Prostate gland (tissue), 2 donors: ENCODE measurements at regions not wholly inside any gene's neighbourhood (a gene's known extent, or its start where the extent isn't known, plus 50 kb on each side); places are given as distances from the start of the nearest gene placed in this dataset.

Experiments
- POLR2A ChIP-seq: fragments of 450-650 bp; IDR thresholded peaks from one replicate; pipeline ENCODE4 v1.6.1; 2016; ENCODE audit warnings: antibody characterized with exemption, mild to moderate bottlenecking
- TF ChIP-seq, protein P1 (sequence below), 4 experiments: fragments of 200-600 bp in 2 of 4; fragments of 450-650 bp in 2 of 4; sonication (generic) in 2 of 4; IDR thresholded peaks; 1 replicate in 3 of 4; 2 replicates in 1 of 4; pipeline ENCODE4 v1.5.1; 2016 to 2019; ENCODE audit warnings: antibody characterized with exemption in 4 of 4, mild to moderate bottlenecking in 2 of 4, moderate library complexity in 2 of 4

DNA sequence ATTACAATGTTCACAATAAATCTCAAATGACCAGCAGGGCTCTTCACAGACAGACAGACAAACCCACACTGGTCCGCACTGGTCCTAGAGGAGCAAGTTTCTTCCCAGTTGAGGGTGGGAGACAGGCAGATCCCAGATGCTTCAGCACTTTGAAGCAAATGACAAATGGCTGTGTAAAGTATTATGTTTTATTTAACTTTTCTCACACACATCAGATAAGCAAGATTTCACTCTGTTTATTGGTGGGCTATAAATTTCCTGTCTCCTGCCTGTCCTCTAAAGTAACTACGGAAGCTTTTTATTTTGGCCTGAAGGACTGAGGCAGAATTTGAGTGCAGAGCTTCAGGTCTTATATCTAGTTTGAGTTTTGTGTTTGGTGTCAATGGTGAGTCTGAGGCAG, 174.7 kb upstream of the MTNR1B start:
- no peak for TF ChIP-seq POLR2A
- TF ChIP-seq, protein P1, sequence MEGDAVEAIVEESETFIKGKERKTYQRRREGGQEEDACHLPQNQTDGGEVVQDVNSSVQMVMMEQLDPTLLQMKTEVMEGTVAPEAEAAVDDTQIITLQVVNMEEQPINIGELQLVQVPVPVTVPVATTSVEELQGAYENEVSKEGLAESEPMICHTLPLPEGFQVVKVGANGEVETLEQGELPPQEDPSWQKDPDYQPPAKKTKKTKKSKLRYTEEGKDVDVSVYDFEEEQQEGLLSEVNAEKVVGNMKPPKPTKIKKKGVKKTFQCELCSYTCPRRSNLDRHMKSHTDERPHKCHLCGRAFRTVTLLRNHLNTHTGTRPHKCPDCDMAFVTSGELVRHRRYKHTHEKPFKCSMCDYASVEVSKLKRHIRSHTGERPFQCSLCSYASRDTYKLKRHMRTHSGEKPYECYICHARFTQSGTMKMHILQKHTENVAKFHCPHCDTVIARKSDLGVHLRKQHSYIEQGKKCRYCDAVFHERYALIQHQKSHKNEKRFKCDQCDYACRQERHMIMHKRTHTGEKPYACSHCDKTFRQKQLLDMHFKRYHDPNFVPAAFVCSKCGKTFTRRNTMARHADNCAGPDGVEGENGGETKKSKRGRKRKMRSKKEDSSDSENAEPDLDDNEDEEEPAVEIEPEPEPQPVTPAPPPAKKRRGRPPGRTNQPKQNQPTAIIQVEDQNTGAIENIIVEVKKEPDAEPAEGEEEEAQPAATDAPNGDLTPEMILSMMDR (IDR thresholded peaks at IDR 0.05): no peak
